D721Med (cell line): ENCODE measurements at regions not wholly inside any gene's neighbourhood (a gene's known extent, or its start where the extent isn't known, plus 50 kb on each side); places are given as distances from the start of the nearest gene placed in this dataset.
"Not testable (repeated sequence)": the region's sequence is repeated elsewhere in the genome, so short reads cannot be mapped to it uniquely, and the experiment has no call there.

Experiments used
- DNase-seq: peaks from one replicate; pipeline ENCODE4 v3.0.0; 2011; ENCODE audit warnings: low spot score; ENCODE audit not compliant: insufficient read length
- FAIRE-seq: peaks from 2 replicates; lab custom pipeline; 2011; peaks lifted over from hg19 to GRCh38; lab: Jason Lieb, UNC
- TF ChIP-seq, protein P1 (sequence below): IDR thresholded peaks from 2 replicates; pipeline ENCODE4 v1.5.1; 2012; ENCODE audit warnings: mild to moderate bottlenecking, control low read depth; ENCODE audit not compliant: insufficient read depth; ENCODE audit errors: missing control alignments

DNA sequence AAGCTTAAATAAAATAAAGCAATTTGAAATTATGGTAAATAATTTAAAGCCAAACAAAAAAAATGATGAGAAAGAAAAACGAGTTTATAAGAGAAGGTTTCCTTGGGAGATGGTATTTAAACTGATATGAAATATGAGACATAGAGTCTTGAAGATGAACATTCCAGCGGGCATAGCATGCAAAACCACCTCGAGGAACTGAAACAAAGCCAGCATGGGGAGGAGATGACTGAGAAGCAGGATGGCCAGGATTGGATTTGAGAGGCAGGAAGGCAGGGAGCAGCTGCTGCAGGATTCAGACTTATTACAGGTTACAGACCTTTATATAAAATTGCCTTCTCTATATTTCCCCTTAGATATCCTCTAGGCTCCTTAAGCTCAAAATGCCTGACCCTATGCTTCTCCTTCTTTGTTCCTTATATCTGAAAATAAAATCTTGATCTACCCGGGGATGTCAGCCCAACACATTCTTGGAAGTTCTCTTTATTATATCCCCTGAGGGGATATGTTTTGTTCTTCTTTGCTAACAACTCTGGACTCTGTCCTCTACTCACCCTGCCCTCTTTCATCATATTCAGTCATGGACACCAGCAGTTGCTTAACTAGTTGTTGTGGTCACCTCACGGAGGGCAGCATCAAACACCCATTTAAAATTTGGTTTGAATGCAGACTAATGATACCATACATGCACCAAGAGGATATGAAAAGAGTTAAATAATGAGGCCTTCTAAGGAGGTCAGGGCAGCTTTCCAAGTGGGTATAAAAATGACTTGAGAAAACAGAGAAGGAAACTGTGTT, 719.1 kb upstream of the B3GALT2 start:
- FAIRE-seq (no peak), DNase-seq (no peak)
- TF ChIP-seq, protein P1, sequence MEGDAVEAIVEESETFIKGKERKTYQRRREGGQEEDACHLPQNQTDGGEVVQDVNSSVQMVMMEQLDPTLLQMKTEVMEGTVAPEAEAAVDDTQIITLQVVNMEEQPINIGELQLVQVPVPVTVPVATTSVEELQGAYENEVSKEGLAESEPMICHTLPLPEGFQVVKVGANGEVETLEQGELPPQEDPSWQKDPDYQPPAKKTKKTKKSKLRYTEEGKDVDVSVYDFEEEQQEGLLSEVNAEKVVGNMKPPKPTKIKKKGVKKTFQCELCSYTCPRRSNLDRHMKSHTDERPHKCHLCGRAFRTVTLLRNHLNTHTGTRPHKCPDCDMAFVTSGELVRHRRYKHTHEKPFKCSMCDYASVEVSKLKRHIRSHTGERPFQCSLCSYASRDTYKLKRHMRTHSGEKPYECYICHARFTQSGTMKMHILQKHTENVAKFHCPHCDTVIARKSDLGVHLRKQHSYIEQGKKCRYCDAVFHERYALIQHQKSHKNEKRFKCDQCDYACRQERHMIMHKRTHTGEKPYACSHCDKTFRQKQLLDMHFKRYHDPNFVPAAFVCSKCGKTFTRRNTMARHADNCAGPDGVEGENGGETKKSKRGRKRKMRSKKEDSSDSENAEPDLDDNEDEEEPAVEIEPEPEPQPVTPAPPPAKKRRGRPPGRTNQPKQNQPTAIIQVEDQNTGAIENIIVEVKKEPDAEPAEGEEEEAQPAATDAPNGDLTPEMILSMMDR, result no peak

DNA sequence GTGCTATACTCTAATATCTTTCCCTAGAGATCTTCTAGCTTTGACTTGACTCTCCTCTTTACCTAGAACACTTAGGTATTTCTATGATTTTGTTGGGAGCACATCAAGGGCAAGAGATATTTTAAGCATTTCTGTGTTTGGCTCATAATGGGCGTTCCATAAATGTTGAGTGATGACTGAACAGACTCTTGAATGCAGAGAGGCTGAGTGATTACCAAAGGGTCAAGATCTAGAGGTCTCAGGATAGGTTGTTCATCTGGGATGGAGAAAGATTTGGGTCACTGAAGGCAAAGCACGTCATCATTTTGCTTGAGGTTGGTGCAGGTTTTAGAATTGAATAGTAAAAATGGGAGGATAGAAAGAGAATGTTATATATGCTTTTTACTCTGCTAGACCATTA, 705.4 kb upstream of the B3GALT2 start:
- TF ChIP-seq, protein P1, result no peak
- peak; percentile 41 for FAIRE-seq
- no peak for DNase-seq

DNA sequence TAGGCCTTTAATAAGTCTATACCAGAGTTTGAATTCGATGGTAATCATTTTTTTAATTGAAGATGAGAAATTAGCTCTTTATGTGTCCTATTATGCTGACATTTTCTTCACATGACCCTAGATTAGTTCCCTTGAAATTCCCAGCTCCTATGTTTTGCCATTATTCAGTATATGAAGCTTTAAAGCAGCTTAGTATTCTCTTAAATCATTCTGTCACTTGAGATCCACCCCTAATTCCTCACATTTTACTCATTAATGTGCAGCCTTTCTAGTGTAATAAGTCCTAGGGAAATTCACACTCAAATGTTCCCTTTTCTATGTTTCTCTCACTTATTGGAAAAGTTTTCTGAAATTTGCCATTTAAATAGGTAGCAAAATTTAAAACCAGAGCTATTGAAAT, 704.5 kb upstream of the B3GALT2 start:
- no peak for DNase-seq
- FAIRE-seq, result peak; percentile 94
- TF ChIP-seq, protein P1, result no peak

DNA sequence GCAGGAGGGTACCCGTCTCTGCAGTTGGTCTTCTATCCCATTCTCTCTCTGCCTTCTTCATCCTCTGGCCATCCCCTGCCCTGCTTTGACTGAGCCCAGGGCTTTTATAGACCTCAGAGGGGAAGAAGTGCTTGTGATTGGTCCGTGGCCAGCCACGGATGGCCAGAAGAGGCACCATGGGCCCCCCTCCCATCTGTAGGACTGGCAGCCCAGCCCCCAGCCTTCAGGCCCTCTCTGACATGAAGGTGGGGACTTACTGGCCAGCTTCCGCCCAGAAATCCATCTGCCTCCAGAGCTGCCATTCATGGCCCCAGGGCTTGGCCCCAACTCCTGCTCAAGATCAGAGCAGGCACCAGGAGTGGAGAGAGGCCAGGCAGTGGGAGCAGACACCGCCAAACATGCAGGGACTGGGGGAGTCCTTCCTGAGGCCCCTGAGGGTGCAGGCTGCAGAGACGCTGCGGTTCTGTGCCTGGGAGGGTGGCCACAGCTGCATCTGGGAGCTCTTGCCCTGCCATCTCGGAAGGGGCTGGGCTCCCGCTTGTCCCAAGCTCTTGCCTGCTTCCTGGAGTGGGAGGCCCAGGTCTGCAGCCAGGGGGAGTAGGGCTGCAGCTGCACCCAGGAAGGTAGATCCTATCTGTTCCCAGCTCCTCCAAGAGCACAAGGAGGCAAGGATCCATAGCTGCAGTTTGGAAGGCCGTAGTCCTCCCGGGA, 698.6 kb upstream of the B3GALT2 start:
- TF ChIP-seq, protein P1, result no peak
- DNase-seq (no peak), FAIRE-seq (no peak)

DNA sequence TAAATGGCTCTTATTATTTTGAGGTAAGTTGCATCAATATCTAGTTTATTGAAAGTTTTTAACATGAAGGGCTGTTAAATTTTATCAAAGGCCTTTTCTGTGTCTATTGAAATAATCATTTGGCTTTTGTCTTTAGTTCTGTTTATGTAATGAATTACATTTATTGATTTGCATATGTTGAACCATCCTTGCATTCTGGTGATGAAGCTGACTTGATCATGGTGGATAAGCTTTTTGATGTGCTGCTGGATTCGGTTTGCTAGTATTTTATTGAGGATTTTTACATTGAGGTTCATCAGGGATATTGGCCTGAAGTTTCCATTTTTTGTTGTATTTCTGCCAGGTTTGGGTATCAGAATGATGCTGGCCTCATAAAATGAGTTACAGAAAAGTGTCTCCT, 691.5 kb upstream of the B3GALT2 start:
- DNase-seq, FAIRE-seq: not testable (repeated sequence)

DNA sequence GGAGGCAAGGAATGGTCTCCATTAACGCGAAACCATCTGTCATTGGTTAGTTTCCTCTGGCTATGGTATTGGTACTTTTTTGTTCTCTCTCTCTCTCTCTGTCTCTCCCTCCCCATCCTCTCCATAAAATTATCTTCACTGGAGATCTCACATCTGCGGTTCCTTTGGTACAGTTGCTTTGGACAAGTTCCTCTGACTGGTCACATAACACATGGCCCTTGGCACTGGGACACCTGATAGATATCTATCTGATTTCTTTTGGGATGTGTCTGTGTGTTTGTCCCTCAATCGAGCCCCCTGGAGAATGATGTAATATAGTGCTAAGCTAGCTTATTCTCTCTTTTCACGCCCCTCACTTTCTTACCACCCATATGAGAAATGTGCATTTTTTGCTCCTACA, 682.0 kb upstream of the B3GALT2 start:
- FAIRE-seq, result no peak
- no peak for DNase-seq
- TF ChIP-seq, protein P1, result no peak

DNA sequence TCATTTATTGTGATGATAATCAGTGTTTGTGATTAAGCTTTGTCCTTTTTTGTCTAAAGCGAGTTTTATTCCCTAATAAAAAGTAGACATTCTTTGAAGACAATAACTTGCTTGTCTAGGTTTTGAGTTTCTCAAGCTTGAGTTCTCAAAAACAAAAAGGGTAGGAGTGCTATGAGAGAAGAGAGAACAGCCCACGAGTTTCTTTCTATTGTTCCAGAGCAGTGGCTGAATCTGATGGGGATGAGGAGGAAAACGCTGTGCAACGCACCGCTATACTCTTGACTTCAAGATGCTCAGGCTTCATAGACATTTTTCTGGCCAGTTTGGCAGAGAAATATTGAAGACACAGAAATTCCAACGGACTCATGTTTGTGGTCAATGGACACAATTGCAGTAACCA, 669.8 kb upstream of the B3GALT2 start:
- TF ChIP-seq, protein P1, result no peak
- FAIRE-seq, result peak; percentile 73
- no peak for DNase-seq
